HepG2 (cell line): ENCODE measurements at regions not wholly inside any gene's neighbourhood (a gene's known extent, or its start where the extent isn't known, plus 50 kb on each side); places are given as distances from the start of the nearest gene placed in this dataset.

Experiments
- ATAC-seq: fragments of 200-7000 bp; cut with Tn5 transposase; 3 replicates; pipeline ENCODE4 v1.9.1; 2020; ENCODE audit warnings: mild to moderate bottlenecking, moderate library complexity
- BruUV-seq: library from RNA; stranded (reverse); fragments of 400-500 nt; replicated peaks from 2 replicates; lab custom pipeline; 2021; lab: Mats Ljungman, UMichigan
- CTCF ChIA-PET: fragments of 300-600 bp; formaldehyde crosslinking; extraction: SDS; loops from one replicate; lab custom pipeline; 2021; ENCODE audit warnings: low total read pairs, inconsistent platforms, low intra/inter-chr PET ratio; lab: Yijun Ruan, JAX
- POLR2A ChIA-PET: fragments of 350-600 bp; sonication (Branson Sonifier 250); formaldehyde crosslinking; loops from one replicate; lab custom pipeline; 2020; ENCODE audit warnings: antibody characterized with exemption, inconsistent platforms; lab: Yijun Ruan, JAX
- DNase-seq: peaks from one replicate; pipeline ENCODE4 v3.0.0-alpha.2; 2015; ENCODE audit warnings: low spot score
- FAIRE-seq: peaks from 3 replicates; lab custom pipeline; 2011; peaks lifted over from hg19 to GRCh38; lab: Jason Lieb, UNC
- H2AFZ ChIP-seq: one replicate; pipeline ENCODE4 v1.6.1; 2011; ENCODE audit warnings: low read length, inconsistent platforms
- H3K27ac ChIP-seq: fragments of 300-600 bp; 3 replicates; pipeline ENCODE4 v1.8.0; 2011; ENCODE audit warnings: mixed run types, mild to moderate bottlenecking, mixed read lengths, low read length, inconsistent platforms; ENCODE audit not compliant: insufficient read depth; ENCODE audit errors: extremely low read length
- H3K27me3 ChIP-seq, 2 experiments: fragments of 200-600 bp in 1 of 2; 2 replicates in 1 of 2; 3 replicates in 1 of 2; pipeline versions ENCODE4 v1.6.0 to v1.8.0; 2011; ENCODE audit warnings: low read length in 2 of 2, mild to moderate bottlenecking in 2 of 2, moderate library complexity in 2 of 2, inconsistent platforms in 1 of 2; ENCODE audit not compliant: insufficient read depth in 2 of 2, control insufficient read depth in 1 of 2
- H3K36me3 ChIP-seq, 2 experiments: fragments of 200-600 bp in 1 of 2; replicated peaks in 1 of 2; 2 replicates in 1 of 2; 3 replicates in 1 of 2; pipeline versions ENCODE4 v1.5.1 to v1.8.0; 2011; ENCODE audit warnings: low read length in 2 of 2, inconsistent platforms in 1 of 2; ENCODE audit not compliant: insufficient read depth in 2 of 2, control insufficient read depth in 1 of 2
- H3K4me1 ChIP-seq: 2 replicates; pipeline ENCODE4 v1.5.1; 2012; ENCODE audit warnings: low read length, inconsistent platforms; ENCODE audit not compliant: insufficient read depth
- H3K4me2 ChIP-seq: 2 replicates; pipeline ENCODE4 v1.6.0; 2011; ENCODE audit warnings: low read depth, low read length, inconsistent platforms
- H3K4me3 ChIP-seq, 3 experiments: fragments of 200-600 bp in 1 of 3; sonication (generic), shearing (Covaris generic) in 1 of 3; replicated peaks in 1 of 3; 2 replicates each; pipeline ENCODE4 v1.5.1; 2011 to 2016; ENCODE audit warnings: low read length in 3 of 3, inconsistent platforms in 2 of 3, low read depth in 2 of 3, mild to moderate bottlenecking in 2 of 3, control low read depth in 1 of 3, mixed read lengths in 1 of 3; ENCODE audit not compliant: insufficient read depth in 1 of 3
- H3K79me2 ChIP-seq: one replicate; pipeline ENCODE4 v1.6.1; 2011; ENCODE audit warnings: low read length, inconsistent platforms; ENCODE audit not compliant: insufficient read depth
- H3K9ac ChIP-seq: 2 replicates; pipeline ENCODE4 v1.6.0; 2011; ENCODE audit warnings: mild to moderate bottlenecking, low read depth, low read length, inconsistent platforms; ENCODE audit not compliant: insufficient read depth
- H3K9me3 ChIP-seq: 2 replicates; pipeline ENCODE4 v1.5.1; 2012; ENCODE audit warnings: mild to moderate bottlenecking, low read length
- H4K20me1 ChIP-seq: 2 replicates; pipeline ENCODE4 v1.6.0; 2011; ENCODE audit warnings: inconsistent platforms, mild to moderate bottlenecking, low read length, moderate library complexity; ENCODE audit not compliant: insufficient read depth
- AGO1 ChIP-seq: fragments of 200-400 bp; formaldehyde crosslinking; IDR thresholded peaks from 2 replicates; pipeline ENCODE4 v1.6.1; 2017; ENCODE audit warnings: mild to moderate bottlenecking, low read depth, low read length, moderate library complexity; ENCODE audit not compliant: poor library complexity, severe bottlenecking
- EP300 ChIP-seq, 3 experiments: sonication (generic) in 1 of 3; formaldehyde crosslinking in 1 of 3; IDR thresholded peaks; 2 replicates each; pipeline versions ENCODE4 v1.5.1 to v1.6.1; 2011 to 2020; ENCODE audit warnings: low read depth in 2 of 3, low read length in 2 of 3, borderline replicate concordance in 1 of 3, improper control_type of control experiment in 1 of 3, mild to moderate bottlenecking in 1 of 3, missing genetic modification reagents in 1 of 3, moderate library complexity in 1 of 3
- PHB2 ChIP-seq: fragments of 450-650 bp; IDR thresholded peaks from 2 replicates; pipeline ENCODE4 v1.6.1; 2018; ENCODE audit not compliant: partially characterized antibody
- RBM39 ChIP-seq: fragments of 200-400 bp; formaldehyde crosslinking; IDR thresholded peaks from one replicate; pipeline ENCODE4 v1.6.1; 2018; ENCODE audit warnings: antibody characterized with exemption, mild to moderate bottlenecking, low read depth, low read length; ENCODE audit not compliant: poor library complexity, severe bottlenecking
- RXRB ChIP-seq: IDR thresholded peaks from 2 replicates; pipeline ENCODE4 v1.6.1; 2016; ENCODE audit warnings: borderline replicate concordance, missing genetic modification reagents, missing compliant biosample characterization
- SALL2 ChIP-seq: sonication (generic); formaldehyde crosslinking; IDR thresholded peaks from 2 replicates; pipeline ENCODE4 v1.8.1; 2023; ENCODE audit warnings: mild to moderate bottlenecking, missing genetic modification reagents, inconsistent platforms
- SKIL ChIP-seq: sonication (generic); formaldehyde crosslinking; IDR thresholded peaks from 2 replicates; pipeline ENCODE4 v1.8.0; 2022; ENCODE audit warnings: missing genetic modification reagents, mild to moderate bottlenecking, moderate library complexity, borderline replicate concordance
- SMARCE1 ChIP-seq: fragments of 450-650 bp; IDR thresholded peaks from 2 replicates; pipeline ENCODE4 v1.6.1; 2017; ENCODE audit warnings: borderline replicate concordance
- STAG1 ChIP-seq: sonication (generic); formaldehyde crosslinking; IDR thresholded peaks from 2 replicates; pipeline ENCODE4 v1.4.0; 2020; ENCODE audit warnings: missing genetic modification reagents
- ZBTB7A ChIP-seq: sonication (generic); formaldehyde crosslinking; IDR thresholded peaks from 2 replicates; pipeline ENCODE4 v1.8.0; 2022; ENCODE audit warnings: mild to moderate bottlenecking, missing genetic modification reagents
- ZMYM2 ChIP-seq: sonication (generic); formaldehyde crosslinking; IDR thresholded peaks from 2 replicates; pipeline ENCODE4 v1.8.0; 2022; ENCODE audit warnings: mild to moderate bottlenecking, missing genetic modification reagents
- ZNF362 ChIP-seq: sonication (generic); formaldehyde crosslinking; IDR thresholded peaks from 2 replicates; pipeline ENCODE4 v1.4.0; 2020; ENCODE audit warnings: missing genetic modification reagents, mild to moderate bottlenecking, borderline replicate concordance
- ZNF44 ChIP-seq: sonication (generic); formaldehyde crosslinking; IDR thresholded peaks from 2 replicates; pipeline ENCODE4 v1.5.1; 2020; ENCODE audit warnings: mild to moderate bottlenecking, missing genetic modification reagents
- ZNF616 ChIP-seq: sonication (generic); formaldehyde crosslinking; IDR thresholded peaks from 2 replicates; pipeline ENCODE4 v1.5.0; 2020; ENCODE audit warnings: low read depth, mild to moderate bottlenecking, missing genetic modification reagents
- ZNF746 ChIP-seq: sonication (generic); formaldehyde crosslinking; IDR thresholded peaks from 2 replicates; pipeline ENCODE4 v1.8.0; 2022; ENCODE audit warnings: mild to moderate bottlenecking, missing genetic modification reagents
- WGBS: methylation state at CpG from one replicate; pipeline ENCODE4 v1.1.6; 2017; ENCODE audit warnings: low lambda C conversion rate; 5-methylcytosine and 5-hydroxymethylcytosine counted together
- in situ Hi-C: cut with HindIII; loops from 2 replicates; pipeline ENCODE4 v1.10.0; 2017; ENCODE audit warnings: low pct_unique_long_range_greater_than_20kb; ENCODE audit not compliant: extremely low pct_ligation_motif_present
- intact Hi-C: fragments of 100-400 bp; cut with micrococcal nuclease; formaldehyde crosslinking; loops from one replicate; pipeline ENCODE4 v1.10.0; 2022; ENCODE audit not compliant: unreplicated experiment

GRCh38 chr3:180820400-180820799, 92.1 kb upstream of the FXR1 start:
- Histone ChIP-seq H3K4me2 (no peak overlapping the region), H3K9me3 (no peaks in the 10 kb centered on the region), H3K4me1 (no peaks in the 10 kb centered on the region), H3K36me3 (no peaks in the 10 kb centered on the region), H2AFZ (no peak overlapping the region), H3K9ac (no peak overlapping the region), H3K79me2 (no peaks in the 10 kb centered on the region), H3K27ac (no peak overlapping the region), H4K20me1 (no peaks in the 10 kb centered on the region), H3K27me3 (no peaks in the 10 kb centered on the region), H3K4me3 (no peak overlapping the region)
- ChIA-PET CTCF (no interaction called here), POLR2A (no interaction called here)
- FAIRE-seq (no peak), ATAC-seq (no peak), DNase-seq (no peak)
- WGBS, result 25% methylated on average over 8 of the region's 15 CpGs
- TF ChIP-seq RXRB (CRISPR knock-in tag), result no peak
- no peak for TF ChIP-seq SALL2 (CRISPR knock-in tag)
- no peak for TF ChIP-seq ZNF362 (CRISPR knock-in tag)
- no peak for TF ChIP-seq PHB2
- no peak for TF ChIP-seq ZMYM2
- no peak for TF ChIP-seq ZNF746 (CRISPR knock-in tag)
- no peak for TF ChIP-seq ZNF616 (CRISPR knock-in tag)
- no peak for TF ChIP-seq SKIL (CRISPR knock-in tag)
- no peak for TF ChIP-seq ZNF44 (CRISPR knock-in tag)
- TF ChIP-seq AGO1, result no peak
- no peak for TF ChIP-seq RBM39
- TF ChIP-seq EP300 (IDR thresholded peaks at IDR 0.05; ENCODE audit: low read depth in 2 of 2, low read length in 2 of 2), result no peak
- no peak for TF ChIP-seq EP300 (CRISPR knock-in tag; IDR thresholded peaks at IDR 0.05; ENCODE audit: borderline replicate concordance)
- no peak for TF ChIP-seq STAG1 (CRISPR knock-in tag)
- TF ChIP-seq SMARCE1, result no peak
- no peak for TF ChIP-seq ZBTB7A (CRISPR knock-in tag)
- BruUV-seq, result no TSS peak
- in situ Hi-C loops, result no loop called here
- intact Hi-C loops, result no loop called here
